SK-N-SH treated with all-trans-retinoic acid at 6 μM for 48 hours (cell line): ENCODE measurements at regions not wholly inside any gene's neighbourhood (a gene's known extent, or its start where the extent isn't known, plus 50 kb on each side); places are given as distances from the start of the nearest gene placed in this dataset.
"Not testable (repeated sequence)": the region's sequence is repeated elsewhere in the genome, so short reads cannot be mapped to it uniquely, and the experiment has no call there.

ENCODE experiments used
- ATAC-seq: fragments of 200-7000 bp; cut with Tn5 transposase; 3 replicates; pipeline ENCODE4 v1.9.1; 2020; ENCODE audit warnings: mild to moderate bottlenecking, moderate library complexity
- ARNTL ChIP-seq: fragments of 450-650 bp; formaldehyde crosslinking; IDR thresholded peaks from 2 replicates; pipeline ENCODE4 v1.5.0; 2020; ENCODE audit warnings: low read depth, mild to moderate bottlenecking, moderate library complexity, borderline replicate concordance
- BACH2 ChIP-seq: fragments of 250-450 bp; sonication (Bioruptor Pico); IDR thresholded peaks from 2 replicates; pipeline ENCODE4 v1.9.0; 2021; ENCODE audit warnings: mild to moderate bottlenecking, borderline replicate concordance
- CREB5 ChIP-seq: fragments of 250-450 bp; sonication (Bioruptor Pico); IDR thresholded peaks from 2 replicates; pipeline ENCODE4 v1.5.1; 2020; ENCODE audit warnings: low read depth, mild to moderate bottlenecking, moderate library complexity
- CSDC2 ChIP-seq: fragments of 250-450 bp; sonication (Bioruptor Pico); IDR thresholded peaks from 2 replicates; pipeline ENCODE4 v1.5.0; 2020; ENCODE audit warnings: mild to moderate bottlenecking, moderate library complexity
- CSRNP3 ChIP-seq: fragments of 250-450 bp; sonication (Bioruptor Pico); IDR thresholded peaks from 2 replicates; pipeline ENCODE4 v1.5.1; 2021; ENCODE audit warnings: mild to moderate bottlenecking, moderate library complexity
- ESRRG ChIP-seq: fragments of 250-450 bp; sonication (Bioruptor Pico); IDR thresholded peaks from 2 replicates; pipeline ENCODE4 v1.6.1; 2021; ENCODE audit warnings: mild to moderate bottlenecking
- ISL1 ChIP-seq: fragments of 250-450 bp; sonication (Bioruptor Pico); IDR thresholded peaks from 2 replicates; pipeline ENCODE4 v2.1.2; 2022; ENCODE audit warnings: mild to moderate bottlenecking, moderate library complexity
- OSR1 ChIP-seq: fragments of 250-450 bp; sonication (Bioruptor Pico); IDR thresholded peaks from 2 replicates; pipeline ENCODE4 v1.8.0; 2022; ENCODE audit warnings: moderate library complexity, mild to moderate bottlenecking, inconsistent platforms
- POU6F1 ChIP-seq: fragments of 250-450 bp; sonication (Bioruptor Pico); IDR thresholded peaks from 2 replicates; pipeline ENCODE4 v1.8.0; 2021; ENCODE audit warnings: low read depth, mild to moderate bottlenecking, moderate library complexity, borderline replicate concordance
- RARB ChIP-seq: fragments of 250-450 bp; sonication (Bioruptor Pico); IDR thresholded peaks from 2 replicates; pipeline ENCODE4 v1.8.0; 2021; ENCODE audit warnings: mild to moderate bottlenecking, moderate library complexity
- SNAI2 ChIP-seq: fragments of 250-450 bp; sonication (Bioruptor Pico); IDR thresholded peaks from 2 replicates; pipeline ENCODE4 v1.5.0; 2020; ENCODE audit warnings: mild to moderate bottlenecking, moderate library complexity
- TCF4 ChIP-seq: fragments of 250-450 bp; sonication (Bioruptor Pico); IDR thresholded peaks from 2 replicates; pipeline ENCODE4 v1.8.0; 2021; ENCODE audit warnings: mild to moderate bottlenecking, moderate library complexity, borderline replicate concordance
- TSHZ2 ChIP-seq: fragments of 250-450 bp; sonication (Bioruptor Pico); IDR thresholded peaks from 2 replicates; pipeline ENCODE4 v1.5.0; 2020; ENCODE audit warnings: mild to moderate bottlenecking, moderate library complexity
- ZC3H10 ChIP-seq: fragments of 250-450 bp; sonication (Bioruptor Pico); IDR thresholded peaks from 2 replicates; pipeline ENCODE4 v1.5.1; 2021; ENCODE audit warnings: mild to moderate bottlenecking, moderate library complexity
- ZFP30 ChIP-seq: fragments of 450-650 bp; formaldehyde crosslinking; IDR thresholded peaks from 2 replicates; pipeline ENCODE4 v1.5.0; 2022; ENCODE audit warnings: mild to moderate bottlenecking, moderate library complexity
- ZNF565 ChIP-seq: fragments of 450-650 bp; formaldehyde crosslinking; conservative IDR thresholded peaks from 2 replicates; pipeline ENCODE4 v1.5.0; 2020; ENCODE audit warnings: low read depth, mild to moderate bottlenecking, moderate library complexity
- ZNF70 ChIP-seq: fragments of 450-650 bp; formaldehyde crosslinking; IDR thresholded peaks from 2 replicates; pipeline ENCODE4 v1.5.0; 2020; ENCODE audit warnings: mild to moderate bottlenecking, moderate library complexity

- TF ChIP-seq TSHZ2 = no peak
- no peak for TF ChIP-seq ZNF565 (CRISPR knock-in tag)
- TF ChIP-seq POU6F1 (CRISPR knock-in tag) = no peak
- TF ChIP-seq CSDC2 = no peak
- no peak for TF ChIP-seq ARNTL (CRISPR knock-in tag)
- no peak for TF ChIP-seq TCF4 (CRISPR knock-in tag)
- TF ChIP-seq RARB = no peak
- TF ChIP-seq, all 23 proteins: peak for 0
Observed at GRCh38 chr18:42549596-42549995, 565.9 kb downstream of the RIT2 start (continued).

- not testable (repeated sequence) for ATAC-seq
Observed at GRCh38 chr18:42552559-42552958, 562.9 kb downstream of the RIT2 start.

GRCh38 chr18:42559069-42559690 lies 556.3 kb downstream of the RIT2 start:
- no peak for ATAC-seq
- TF ChIP-seq ZFP30 (no peak), TCF4 (CRISPR knock-in tag) (no peak), ZC3H10 (no peak), CREB5 (CRISPR knock-in tag) (no peak), ESRRG (CRISPR knock-in tag) (no peak), POU6F1 (CRISPR knock-in tag) (no peak), ZNF565 (CRISPR knock-in tag) (no peak), ZNF70 (CRISPR knock-in tag) (no peak), OSR1 (no peak), ISL1 (CRISPR knock-in tag) (no peak), TSHZ2 (no peak), BACH2 (CRISPR knock-in tag) (no peak), SNAI2 (CRISPR knock-in tag) (no peak), CSRNP3 (CRISPR knock-in tag) (no peak), RARB (no peak), ARNTL (CRISPR knock-in tag) (no peak)
